ENCODE measurements at regions not wholly inside any gene's neighbourhood (a gene's known extent, or its start where the extent isn't known, plus 50 kb on each side); places are given as distances from the start of the nearest gene placed in this dataset.

GRCh38 chr7:34222316-34222715, 317.0 kb downstream of the BMPER start:
- H3K9ac ChIP-seq (ENCODE audit: low read length): no peak overlapping the region
- no peak overlapping the region for H3K4me3 Mint-ChIP-seq (ENCODE audit: unreplicated experiment)
- no peaks in the 10 kb centered on the region for H3K4me1 Mint-ChIP-seq (ENCODE audit: low read depth, unreplicated experiment)
- no peaks in the 10 kb centered on the region for H3K36me3 ChIP-seq (ENCODE audit: insufficient read depth, low read length)
- no peaks in the 10 kb centered on the region for H3K9me3 Mint-ChIP-seq (ENCODE audit: unreplicated experiment)
- no peak overlapping the region for H3K27ac ChIP-seq (ENCODE audit: low read depth, low read length)
- H4K20me1 ChIP-seq (ENCODE audit: insufficient read depth, low read length): no peaks in the 10 kb centered on the region
- H3K4me2 ChIP-seq (ENCODE audit: low read length): no peak overlapping the region
- no peaks in the 10 kb centered on the region for H3K79me2 ChIP-seq (ENCODE audit: insufficient read depth, low read length)
- no peak overlapping the region for H3K4me3 ChIP-seq (ENCODE audit: insufficient read depth, low read depth, low read length)
- H3K27me3 ChIP-seq (ENCODE audit: insufficient read depth, low read length): peaks cover 5% of the 10 kb centered on the region
- FAIRE-seq (no peak), DNase-seq (ENCODE audit: low read depth) (no peak)
- H3K27me3 Mint-ChIP-seq (ENCODE audit: low read depth, unreplicated experiment): peaks cover 3% of the 10 kb centered on the region
- H3K36me3 Mint-ChIP-seq (ENCODE audit: low read depth, unreplicated experiment): no peaks in the 10 kb centered on the region
- TF ChIP-seq EZH2 (IDR thresholded peaks at IDR 0.05; ENCODE audit: insufficient read depth, low read length) (no peak), CTCF (IDR thresholded peaks at IDR 0.05; ENCODE audit: insufficient read depth, low read depth, low read length) (no peak)
- H3K4me1 ChIP-seq (ENCODE audit: insufficient read depth, low read length): no peaks in the 10 kb centered on the region
- no peak overlapping the region for H3K27ac Mint-ChIP-seq (ENCODE audit: unreplicated experiment)
- no peaks in the 10 kb centered on the region for H3K9me3 ChIP-seq (ENCODE audit: insufficient read depth, low read depth, low read length)
- no peak overlapping the region for H2AFZ ChIP-seq (ENCODE audit: low read depth, low read length)

- TF ChIP-seq EZH2 (IDR thresholded peaks at IDR 0.05; ENCODE audit: insufficient read depth, low read length): no peak
- no peak overlapping the region for H3K4me2 ChIP-seq (ENCODE audit: low read length)
- no peaks in the 10 kb centered on the region for H3K79me2 ChIP-seq (ENCODE audit: insufficient read depth, low read length)
- H3K27me3 Mint-ChIP-seq (ENCODE audit: low read depth, unreplicated experiment): peaks cover 6% of the 10 kb centered on the region
- H3K4me1 ChIP-seq (ENCODE audit: insufficient read depth, low read length): no peaks in the 10 kb centered on the region
- H3K36me3 ChIP-seq (ENCODE audit: insufficient read depth, low read length): no peaks in the 10 kb centered on the region
- peaks cover 5% of the 10 kb centered on the region for H3K27me3 ChIP-seq (ENCODE audit: insufficient read depth, low read length)
- H4K20me1 ChIP-seq (ENCODE audit: insufficient read depth, low read length): no peaks in the 10 kb centered on the region
- no peak overlapping the region for H3K27ac ChIP-seq (ENCODE audit: low read depth, low read length)
- H3K9ac ChIP-seq (ENCODE audit: low read length): no peak overlapping the region
- H3K27ac Mint-ChIP-seq (ENCODE audit: unreplicated experiment): no peak overlapping the region
- H3K4me1 Mint-ChIP-seq (ENCODE audit: low read depth, unreplicated experiment): no peaks in the 10 kb centered on the region
- no peak for FAIRE-seq
- no peak overlapping the region for H2AFZ ChIP-seq (ENCODE audit: low read depth, low read length)
- H3K36me3 Mint-ChIP-seq (ENCODE audit: low read depth, unreplicated experiment): no peaks in the 10 kb centered on the region
- no peak for DNase-seq (ENCODE audit: low read depth)
- H3K9me3 ChIP-seq (ENCODE audit: insufficient read depth, low read depth, low read length): no peaks in the 10 kb centered on the region
- H3K4me3 ChIP-seq (ENCODE audit: insufficient read depth, low read depth, low read length): no peak overlapping the region
- H3K9me3 Mint-ChIP-seq (ENCODE audit: unreplicated experiment): no peaks in the 10 kb centered on the region
- no peak overlapping the region for H3K4me3 Mint-ChIP-seq (ENCODE audit: unreplicated experiment)
Measured at GRCh38 chr7:34222722-34223121, 317.4 kb downstream of the BMPER start.

- Mint-ChIP-seq H3K27me3 (ENCODE audit: low read depth, unreplicated experiment) (peaks cover 6% of the 10 kb centered on the region), H3K4me3 (ENCODE audit: unreplicated experiment) (no peak overlapping the region), H3K4me1 (ENCODE audit: low read depth, unreplicated experiment) (no peaks in the 10 kb centered on the region), H3K36me3 (ENCODE audit: low read depth, unreplicated experiment) (no peaks in the 10 kb centered on the region), H3K9me3 (ENCODE audit: unreplicated experiment) (no peaks in the 10 kb centered on the region), H3K27ac (ENCODE audit: unreplicated experiment) (no peak overlapping the region)
- Histone ChIP-seq H3K9me3 (ENCODE audit: insufficient read depth, low read depth, low read length) (no peaks in the 10 kb centered on the region), H3K4me1 (ENCODE audit: insufficient read depth, low read length) (no peaks in the 10 kb centered on the region), H3K79me2 (ENCODE audit: insufficient read depth, low read length) (no peaks in the 10 kb centered on the region), H3K4me2 (ENCODE audit: low read length) (no peak overlapping the region), H3K4me3 (ENCODE audit: insufficient read depth, low read depth, low read length) (no peak overlapping the region), H2AFZ (ENCODE audit: low read depth, low read length) (no peak overlapping the region), H3K27me3 (ENCODE audit: insufficient read depth, low read length) (peaks cover 5% of the 10 kb centered on the region), H3K36me3 (ENCODE audit: insufficient read depth, low read length) (no peaks in the 10 kb centered on the region), H4K20me1 (ENCODE audit: insufficient read depth, low read length) (no peaks in the 10 kb centered on the region), H3K9ac (ENCODE audit: low read length) (no peak overlapping the region), H3K27ac (ENCODE audit: low read depth, low read length) (no peak overlapping the region)
- TF ChIP-seq EZH2 (IDR thresholded peaks at IDR 0.05; ENCODE audit: insufficient read depth, low read length): no peak
- TF ChIP-seq CTCF (IDR thresholded peaks at IDR 0.05; ENCODE audit: insufficient read depth, low read depth, low read length): no peak
- FAIRE-seq (no peak), DNase-seq (ENCODE audit: low read depth) (no peak)
Measured at GRCh38 chr7:34224281-34224680, 318.9 kb downstream of the BMPER start.
